Liver (tissue), 3 donors: ENCODE measurements at regions not wholly inside any gene's neighbourhood (a gene's known extent, or its start where the extent isn't known, plus 50 kb on each side); places are given as distances from the start of the nearest gene placed in this dataset.

Experiments used
- ATF3 ChIP-seq: IDR thresholded peaks from 2 replicates; pipeline ENCODE4 v1.6.1; 2016; ENCODE audit warnings: antibody characterized with exemption
- CTCF ChIP-seq: fragments of 150-350 bp; IDR thresholded peaks from 2 replicates; pipeline ENCODE4 v1.5.1; 2017; ENCODE audit warnings: improper control_type of control experiment, low read depth, low read length; ENCODE audit not compliant: missing input control
- FOXA1 ChIP-seq: IDR thresholded peaks from 2 replicates; pipeline ENCODE4 v1.6.1; 2016; ENCODE audit warnings: antibody characterized with exemption
- GABPA ChIP-seq, 2 donors: IDR thresholded peaks in 1 of 2; conservative IDR thresholded peaks in 1 of 2; 2 replicates each; pipeline ENCODE4 v1.6.1; 2016; ENCODE audit warnings: antibody characterized with exemption in 2 of 2, mild to moderate bottlenecking in 1 of 2, moderate library complexity in 1 of 2
- JUND ChIP-seq, 2 donors: IDR thresholded peaks; 2 replicates each; pipeline ENCODE4 v1.6.1; 2016; ENCODE audit warnings: antibody characterized with exemption in 2 of 2
- MAX ChIP-seq: IDR thresholded peaks from 2 replicates; pipeline ENCODE4 v1.6.1; 2016; ENCODE audit warnings: antibody characterized with exemption
- RAD21 ChIP-seq, 2 donors: IDR thresholded peaks; 2 replicates each; pipeline ENCODE4 v1.6.1; 2016; ENCODE audit warnings: antibody characterized with exemption in 2 of 2, mild to moderate bottlenecking in 2 of 2
- REST ChIP-seq: IDR thresholded peaks from 2 replicates; pipeline ENCODE4 v1.6.1; 2016; ENCODE audit warnings: antibody characterized with exemption, mild to moderate bottlenecking
- RXRA ChIP-seq, 2 donors: IDR thresholded peaks; 2 replicates each; pipeline ENCODE4 v1.6.1; 2017 to 2018; ENCODE audit warnings: antibody characterized with exemption in 2 of 2, mild to moderate bottlenecking in 1 of 2
- SP1 ChIP-seq: IDR thresholded peaks from 2 replicates; pipeline ENCODE4 v1.6.1; 2018; ENCODE audit warnings: antibody characterized with exemption, mild to moderate bottlenecking
- TAF1 ChIP-seq: conservative IDR thresholded peaks from 2 replicates; pipeline ENCODE4 v1.6.1; 2016; ENCODE audit warnings: antibody characterized with exemption, mild to moderate bottlenecking
- YY1 ChIP-seq: IDR thresholded peaks from 2 replicates; pipeline ENCODE4 v1.6.1; 2016; ENCODE audit warnings: antibody characterized with exemption, mild to moderate bottlenecking
- ZBTB33 ChIP-seq: IDR thresholded peaks from 2 replicates; pipeline ENCODE4 v1.6.1; 2016; ENCODE audit warnings: antibody characterized with exemption
- donor health status: healthy.
- donor health status: healthy.

GRCh38 chr4:3708103-3708510, 58.1 kb upstream of the ADRA2C start:
- TF ChIP-seq CTCF (no peak), FOXA1 (no peak), SP1 (no peak), RAD21 (IDR thresholded peaks at IDR 0.05) (no peak), GABPA (IDR thresholded peaks at IDR 0.05 in 1 of 2, conservative IDR thresholded peaks at IDR 0.05 in 1 of 2) (no peak), TAF1 (no peak), JUND (IDR thresholded peaks at IDR 0.05) (no peak), MAX (no peak), YY1 (no peak), REST (no peak), ATF3 (no peak), ZBTB33 (no peak), RXRA (IDR thresholded peaks at IDR 0.05) (no peak)
